ENCODE measurements at regions not wholly inside any gene's neighbourhood (a gene's known extent, or its start where the extent isn't known, plus 50 kb on each side); places are given as distances from the start of the nearest gene placed in this dataset.

DNA sequence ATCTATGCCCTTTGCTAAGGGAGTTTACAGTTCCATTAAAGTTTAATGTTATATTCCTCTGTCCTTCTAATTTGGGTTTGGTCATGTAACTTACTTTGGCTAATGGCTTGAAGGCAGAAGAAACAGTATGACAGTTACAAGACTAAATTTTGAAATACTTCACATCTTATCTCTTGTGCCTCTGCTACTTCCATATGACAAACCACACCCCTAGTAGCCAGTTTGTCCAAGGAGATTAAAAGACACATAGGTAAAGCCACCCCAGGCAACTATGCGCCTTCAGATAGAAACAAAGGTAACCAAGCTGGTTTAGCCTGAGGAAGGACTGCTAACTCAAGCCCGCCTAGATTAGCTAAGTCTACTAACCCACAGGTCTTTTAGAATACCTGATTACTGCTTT lies 273.4 kb upstream of the MIR17HG start:
- DNase-seq, result no peak
- intact Hi-C loops (cut with micrococcal nuclease), result no loop called here
- Histone ChIP-seq H3K9me3 (replicated peaks) (no peaks in the 10 kb centered on the region), H3K27me3 (ENCODE audit: low read depth) (no peaks in the 10 kb centered on the region), H3K4me1 (no peaks in the 10 kb centered on the region), H3K36me3 (no peaks in the 10 kb centered on the region), H3K4me3 (no peak overlapping the region), H3K27ac (replicated peaks) (no peak overlapping the region)
- TF ChIP-seq CTCF (IDR thresholded peaks at IDR 0.05; ENCODE audit: borderline replicate concordance), result no peak

GRCh38 chr13:91076830-91077229 lies 270.7 kb upstream of the MIR17HG start:
- intact Hi-C loops (cut with micrococcal nuclease), result no loop called here
- no peak for DNase-seq
- Histone ChIP-seq H3K9me3 (replicated peaks) (no peaks in the 10 kb centered on the region), H3K4me1 (no peaks in the 10 kb centered on the region), H3K4me3 (no peak overlapping the region), H3K27ac (replicated peaks) (no peak overlapping the region), H3K27me3 (ENCODE audit: low read depth) (peaks cover 5% of the 10 kb centered on the region), H3K36me3 (no peaks in the 10 kb centered on the region)
- no peak for TF ChIP-seq CTCF (IDR thresholded peaks at IDR 0.05; ENCODE audit: borderline replicate concordance)

DNA sequence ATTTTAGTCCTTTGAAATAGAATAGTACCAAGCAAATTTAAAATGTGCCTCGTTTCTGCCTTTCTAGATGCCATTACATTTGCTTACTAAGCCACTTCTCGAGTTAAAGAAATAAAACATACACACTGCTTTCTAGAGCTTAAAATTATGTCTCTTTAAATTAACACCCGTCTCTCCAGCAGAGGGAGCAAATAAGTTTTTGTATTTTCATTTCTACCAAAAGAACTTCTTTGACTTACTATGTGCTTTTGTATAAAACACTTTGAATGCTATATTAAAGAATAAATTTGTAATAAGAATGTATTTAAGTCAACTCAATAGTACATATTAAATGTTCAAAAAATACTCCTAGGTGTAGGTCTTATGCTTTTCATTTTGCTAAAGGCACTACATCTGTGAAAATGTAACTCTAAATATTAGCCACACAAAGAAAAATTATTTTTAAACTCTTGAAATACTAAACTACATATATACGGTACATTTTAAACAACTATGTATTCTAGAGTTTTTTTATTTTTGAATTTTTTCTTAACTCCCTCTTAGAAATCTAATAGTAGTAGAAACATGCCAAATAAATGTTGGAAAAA lies 269.3 kb upstream of the MIR17HG start:
- no peak overlapping the region for H3K27ac ChIP-seq (replicated peaks)
- no peak overlapping the region for H3K4me3 ChIP-seq
- H3K36me3 ChIP-seq, result no peaks in the 10 kb centered on the region
- intact Hi-C loops (cut with micrococcal nuclease), result no loop called here
- H3K27me3 ChIP-seq (ENCODE audit: low read depth), result peaks cover 5% of the 10 kb centered on the region
- no peak for DNase-seq
- no peaks in the 10 kb centered on the region for H3K4me1 ChIP-seq
- no peaks in the 10 kb centered on the region for H3K9me3 ChIP-seq (replicated peaks)
- TF ChIP-seq CTCF (IDR thresholded peaks at IDR 0.05; ENCODE audit: borderline replicate concordance), result peak; percentile 43

GRCh38 chr13:91079176-91079575 lies 268.3 kb upstream of the MIR17HG start:
- intact Hi-C loops (cut with micrococcal nuclease), result no loop called here
- H3K27ac ChIP-seq (replicated peaks), result no peak overlapping the region
- no peaks in the 10 kb centered on the region for H3K36me3 ChIP-seq
- peaks cover 5% of the 10 kb centered on the region for H3K27me3 ChIP-seq (ENCODE audit: low read depth)
- H3K4me1 ChIP-seq, result no peaks in the 10 kb centered on the region
- DNase-seq, result no peak
- TF ChIP-seq CTCF (IDR thresholded peaks at IDR 0.05; ENCODE audit: borderline replicate concordance), result no peak
- H3K9me3 ChIP-seq (replicated peaks), result no peaks in the 10 kb centered on the region
- H3K4me3 ChIP-seq, result no peak overlapping the region

- DNase-seq, result no peak
- intact Hi-C loops (cut with micrococcal nuclease), result no loop called here
- H3K9me3 ChIP-seq (replicated peaks), result no peaks in the 10 kb centered on the region
- peaks cover 2% of the 10 kb centered on the region for H3K27me3 ChIP-seq (ENCODE audit: low read depth)
- no peak overlapping the region for H3K4me3 ChIP-seq
- H3K36me3 ChIP-seq, result no peaks in the 10 kb centered on the region
- TF ChIP-seq CTCF (IDR thresholded peaks at IDR 0.05; ENCODE audit: borderline replicate concordance), result no peak
- H3K27ac ChIP-seq (replicated peaks), result no peak overlapping the region
- H3K4me1 ChIP-seq, result no peaks in the 10 kb centered on the region
These were observed 262.4 kb upstream of the MIR17HG start for GRCh38 chr13:91085127-91085526.

All from left ventricle myocardium inferior (tissue), 1 donor.